ENCODE measurements at regions not wholly inside any gene's neighbourhood (a gene's known extent, or its start where the extent isn't known, plus 50 kb on each side); places are given as distances from the start of the nearest gene placed in this dataset.

GRCh38 chr10:8389630-8390029, 335.1 kb downstream of the GATA3 start:
- TF ChIP-seq CTCF (conservative IDR thresholded peaks at IDR 0.05) (no peak), EZH2 (IDR thresholded peaks at IDR 0.05; ENCODE audit: low read depth) (no peak)
